GM21381 (cell line): ENCODE measurements at regions not wholly inside any gene's neighbourhood (a gene's known extent, or its start where the extent isn't known, plus 50 kb on each side); places are given as distances from the start of the nearest gene placed in this dataset.

Experiments
- ATAC-seq: cut with Tn5 transposase; IDR thresholded peaks from one replicate; pipeline ENCODE4 v1.9.1; 2021; ENCODE audit warnings: mild to moderate bottlenecking, moderate library complexity; ENCODE audit not compliant: unreplicated experiment

GRCh38 chr11:115664313-115664712 is 160.1 kb upstream of the CADM1 start:
- ATAC-seq: no peak

- ATAC-seq: no peak
Measured at GRCh38 chr11:115663790-115664189, 159.6 kb upstream of the CADM1 start.

- no peak for ATAC-seq
Measured at GRCh38 chr11:115660030-115660805, 156.0 kb upstream of the CADM1 start.

- no peak for ATAC-seq
Measured at GRCh38 chr11:115659061-115659963, 155.1 kb upstream of the CADM1 start.

GRCh38 chr11:115657586-115657985 is 153.4 kb upstream of the CADM1 start:
- ATAC-seq: no peak

GRCh38 chr11:115656669-115657068 is 152.5 kb upstream of the CADM1 start:
- no peak for ATAC-seq

GRCh38 chr11:115656041-115656440 is 151.8 kb upstream of the CADM1 start:
- ATAC-seq: no peak

- no peak for ATAC-seq
Measured at GRCh38 chr11:115654792-115655191, 150.6 kb upstream of the CADM1 start.

GRCh38 chr11:115653926-115654325 is 149.7 kb upstream of the CADM1 start:
- ATAC-seq: no peak

- ATAC-seq: no peak
Measured at GRCh38 chr11:115653076-115653475, 148.9 kb upstream of the CADM1 start.

GRCh38 chr11:115652496-115652895 is 148.3 kb upstream of the CADM1 start:
- no peak for ATAC-seq

- ATAC-seq: no peak
Measured at GRCh38 chr11:115652094-115652493, 147.9 kb upstream of the CADM1 start.

- ATAC-seq: no peak
Measured at GRCh38 chr11:115649461-115649860, 145.2 kb upstream of the CADM1 start.

GRCh38 chr11:115645631-115646317 is 141.6 kb upstream of the CADM1 start:
- no peak for ATAC-seq

GRCh38 chr11:115644856-115645255 is 140.6 kb upstream of the CADM1 start:
- no peak for ATAC-seq

- ATAC-seq: no peak
Measured at GRCh38 chr11:115643549-115644270, 139.5 kb upstream of the CADM1 start.

GRCh38 chr11:115642660-115643059 is 138.4 kb upstream of the CADM1 start:
- no peak for ATAC-seq

- ATAC-seq: no peak
Measured at GRCh38 chr11:115637599-115638241, 133.5 kb upstream of the CADM1 start.

GRCh38 chr11:115636753-115637527 is 132.7 kb upstream of the CADM1 start:
- ATAC-seq: no peak
